Loucy (cell line): ENCODE measurements at regions not wholly inside any gene's neighbourhood (a gene's known extent, or its start where the extent isn't known, plus 50 kb on each side); places are given as distances from the start of the nearest gene placed in this dataset.

Source experiments
- CTCF ChIP-seq: fragments of 200-600 bp; sonication (generic); conservative IDR thresholded peaks from 2 replicates; pipeline ENCODE4 v1.5.1; 2014; ENCODE audit warnings: mild to moderate bottlenecking, antibody characterized with exemption, low read length
- EZH2phosphoT487 ChIP-seq: fragments of 200-600 bp; IDR thresholded peaks from 2 replicates; pipeline ENCODE4 v1.6.1; 2018; ENCODE audit warnings: antibody characterized with exemption, mild to moderate bottlenecking, moderate library complexity, borderline replicate concordance

GRCh38 chr9:126150411-126151030 lies 176.1 kb upstream of the MVB12B start:
- TF ChIP-seq CTCF = no peak
- TF ChIP-seq EZH2phosphoT487 = no peak
